ENCODE measurements at regions not wholly inside any gene's neighbourhood (a gene's known extent, or its start where the extent isn't known, plus 50 kb on each side); places are given as distances from the start of the nearest gene placed in this dataset.

DNA sequence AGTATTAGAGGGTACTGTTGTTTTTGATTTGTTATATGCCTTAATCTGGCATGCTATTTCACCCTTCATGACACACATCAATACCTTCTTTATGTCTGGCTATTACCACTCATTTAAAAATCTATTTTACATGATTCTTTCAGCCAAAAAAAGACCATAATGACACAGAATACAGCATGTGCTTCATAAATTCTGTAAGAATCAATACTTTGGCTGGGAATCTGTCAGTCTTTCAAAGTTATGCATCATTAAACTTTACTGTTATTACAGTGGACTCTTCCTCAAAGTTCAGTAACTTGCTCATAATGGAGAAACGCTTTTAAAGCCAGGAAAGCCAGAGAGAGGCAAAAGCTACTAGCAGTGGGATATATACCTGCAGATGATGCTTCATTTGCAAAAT lies 247.2 kb upstream of the ADGRL2 start:
- Histone ChIP-seq H3K79me2 (ENCODE audit: insufficient read depth, low read length) (no peaks in the 10 kb centered on the region), H3K36me3 (ENCODE audit: low read length) (no peaks in the 10 kb centered on the region), H3K9ac (ENCODE audit: low read length) (no peak overlapping the region), H3K27me3 (ENCODE audit: low read length) (no peaks in the 10 kb centered on the region), H3K4me2 (ENCODE audit: low read depth, low read length, poor library complexity, severe bottlenecking) (no peak overlapping the region), H2AFZ (ENCODE audit: low read depth, low read length, severe bottlenecking) (no peak overlapping the region), H3F3A (ENCODE audit: insufficient read depth) (no peaks in the 10 kb centered on the region), H3K4me3 (ENCODE audit: insufficient read depth, low read length, poor library complexity, severe bottlenecking) (no peak overlapping the region), H3K27ac (ENCODE audit: low read depth, low read length) (no peak overlapping the region), H3K9me3 (ENCODE audit: insufficient read depth, low read length) (no peaks in the 10 kb centered on the region), H4K20me1 (ENCODE audit: low read depth, low read length) (no peaks in the 10 kb centered on the region), H3K9me2 (replicated peaks; ENCODE audit: insufficient read depth, low read length) (no peaks in the 10 kb centered on the region)
- TF ChIP-seq CTCF (IDR thresholded peaks at IDR 0.05; ENCODE audit: insufficient read depth, low read length, poor library complexity, severe bottlenecking) (no peak), EZH2phosphoT487 (conservative IDR thresholded peaks at IDR 0.05; ENCODE audit: low read length) (no peak)

- no peaks in the 10 kb centered on the region for H3K27me3 ChIP-seq (ENCODE audit: low read length)
- no peaks in the 10 kb centered on the region for H3K9me2 ChIP-seq (replicated peaks; ENCODE audit: insufficient read depth, low read length)
- H3K36me3 ChIP-seq (ENCODE audit: low read length): no peaks in the 10 kb centered on the region
- no peaks in the 10 kb centered on the region for H3K9me3 ChIP-seq (ENCODE audit: insufficient read depth, low read length)
- no peak overlapping the region for H3K4me3 ChIP-seq (ENCODE audit: insufficient read depth, low read length, poor library complexity, severe bottlenecking)
- H3K9ac ChIP-seq (ENCODE audit: low read length): no peak overlapping the region
- no peaks in the 10 kb centered on the region for H3K79me2 ChIP-seq (ENCODE audit: insufficient read depth, low read length)
- TF ChIP-seq EZH2phosphoT487 (conservative IDR thresholded peaks at IDR 0.05; ENCODE audit: low read length) (no peak), CTCF (IDR thresholded peaks at IDR 0.05; ENCODE audit: insufficient read depth, low read length, poor library complexity, severe bottlenecking) (no peak)
- peak overlapping the region; percentile 7 for H2AFZ ChIP-seq (ENCODE audit: low read depth, low read length, severe bottlenecking)
- H4K20me1 ChIP-seq (ENCODE audit: low read depth, low read length): no peaks in the 10 kb centered on the region
- no peak overlapping the region for H3K27ac ChIP-seq (ENCODE audit: low read depth, low read length)
- H3K4me2 ChIP-seq (ENCODE audit: low read depth, low read length, poor library complexity, severe bottlenecking): no peak overlapping the region
- H3F3A ChIP-seq (ENCODE audit: insufficient read depth): no peaks in the 10 kb centered on the region
Observed at GRCh38 chr1:81551946-81552345, 248.8 kb upstream of the ADGRL2 start.

GRCh38 chr1:81550753-81551152 lies 250.0 kb upstream of the ADGRL2 start:
- no peaks in the 10 kb centered on the region for H3F3A ChIP-seq (ENCODE audit: insufficient read depth)
- H4K20me1 ChIP-seq (ENCODE audit: low read depth, low read length): no peaks in the 10 kb centered on the region
- TF ChIP-seq EZH2phosphoT487 (conservative IDR thresholded peaks at IDR 0.05; ENCODE audit: low read length) (no peak), CTCF (IDR thresholded peaks at IDR 0.05; ENCODE audit: insufficient read depth, low read length, poor library complexity, severe bottlenecking) (no peak)
- H3K4me3 ChIP-seq (ENCODE audit: insufficient read depth, low read length, poor library complexity, severe bottlenecking): no peak overlapping the region
- H3K27me3 ChIP-seq (ENCODE audit: low read length): no peaks in the 10 kb centered on the region
- no peak overlapping the region for H3K4me2 ChIP-seq (ENCODE audit: low read depth, low read length, poor library complexity, severe bottlenecking)
- no peaks in the 10 kb centered on the region for H3K36me3 ChIP-seq (ENCODE audit: low read length)
- H3K27ac ChIP-seq (ENCODE audit: low read depth, low read length): no peak overlapping the region
- no peaks in the 10 kb centered on the region for H3K9me2 ChIP-seq (replicated peaks; ENCODE audit: insufficient read depth, low read length)
- no peak overlapping the region for H3K9ac ChIP-seq (ENCODE audit: low read length)
- H2AFZ ChIP-seq (ENCODE audit: low read depth, low read length, severe bottlenecking): no peak overlapping the region
- H3K9me3 ChIP-seq (ENCODE audit: insufficient read depth, low read length): no peaks in the 10 kb centered on the region
- H3K79me2 ChIP-seq (ENCODE audit: insufficient read depth, low read length): no peaks in the 10 kb centered on the region

All from SU-DHL-6 (cell line).